RWPE2 (cell line): ENCODE measurements at regions not wholly inside any gene's neighbourhood (a gene's known extent, or its start where the extent isn't known, plus 50 kb on each side); places are given as distances from the start of the nearest gene placed in this dataset.
"Not testable (repeated sequence)": the region's sequence is repeated elsewhere in the genome, so short reads cannot be mapped to it uniquely, and the experiment has no call there.

Experiments used
- ATAC-seq: fragments of 200-7000 bp; cut with Tn5 transposase; 3 replicates; pipeline ENCODE4 v1.9.1; 2021; ENCODE audit warnings: low read depth
- DNase-seq: peaks from one replicate; pipeline ENCODE4 v3.0.0-alpha.2; 2020; ENCODE audit warnings: low spot score
- H3K27ac ChIP-seq: fragments of 450-650 bp; 2 replicates; pipeline ENCODE4 v1.5.1; 2017; ENCODE audit warnings: mild to moderate bottlenecking; ENCODE audit not compliant: poor library complexity, severe bottlenecking
- H3K27me3 ChIP-seq: fragments of 250-450 bp; sonication (Bioruptor Pico); 2 replicates; pipeline ENCODE4 v1.5.1; 2021; ENCODE audit warnings: mild to moderate bottlenecking, moderate library complexity; ENCODE audit not compliant: insufficient read depth, poor library complexity, severe bottlenecking
- H3K36me3 ChIP-seq: fragments of 250-450 bp; sonication (Bioruptor Pico); 2 replicates; pipeline ENCODE4 v1.5.1; 2020; ENCODE audit warnings: low read depth, mild to moderate bottlenecking, moderate library complexity
- H3K4me1 ChIP-seq: fragments of 250-450 bp; sonication (Bioruptor Pico); 2 replicates; pipeline ENCODE4 v1.5.1; 2021; ENCODE audit warnings: mild to moderate bottlenecking, moderate library complexity; ENCODE audit not compliant: insufficient read depth, poor library complexity, severe bottlenecking
- H3K4me3 ChIP-seq: fragments of 250-450 bp; sonication (Bioruptor Pico); 2 replicates; pipeline ENCODE4 v1.5.1; 2021; ENCODE audit warnings: mild to moderate bottlenecking, moderate library complexity; ENCODE audit not compliant: severe bottlenecking
- H3K9me3 ChIP-seq: fragments of 250-450 bp; sonication (Bioruptor Pico); 2 replicates; pipeline ENCODE4 v1.5.1; 2021; ENCODE audit warnings: mild to moderate bottlenecking, moderate library complexity; ENCODE audit not compliant: severe bottlenecking
- TF ChIP-seq, protein P1 (sequence below): fragments of 450-650 bp; IDR thresholded peaks from one replicate; pipeline ENCODE4 v1.5.1; 2017; ENCODE audit warnings: mild to moderate bottlenecking, moderate library complexity; ENCODE audit not compliant: poor library complexity, severe bottlenecking

DNA sequence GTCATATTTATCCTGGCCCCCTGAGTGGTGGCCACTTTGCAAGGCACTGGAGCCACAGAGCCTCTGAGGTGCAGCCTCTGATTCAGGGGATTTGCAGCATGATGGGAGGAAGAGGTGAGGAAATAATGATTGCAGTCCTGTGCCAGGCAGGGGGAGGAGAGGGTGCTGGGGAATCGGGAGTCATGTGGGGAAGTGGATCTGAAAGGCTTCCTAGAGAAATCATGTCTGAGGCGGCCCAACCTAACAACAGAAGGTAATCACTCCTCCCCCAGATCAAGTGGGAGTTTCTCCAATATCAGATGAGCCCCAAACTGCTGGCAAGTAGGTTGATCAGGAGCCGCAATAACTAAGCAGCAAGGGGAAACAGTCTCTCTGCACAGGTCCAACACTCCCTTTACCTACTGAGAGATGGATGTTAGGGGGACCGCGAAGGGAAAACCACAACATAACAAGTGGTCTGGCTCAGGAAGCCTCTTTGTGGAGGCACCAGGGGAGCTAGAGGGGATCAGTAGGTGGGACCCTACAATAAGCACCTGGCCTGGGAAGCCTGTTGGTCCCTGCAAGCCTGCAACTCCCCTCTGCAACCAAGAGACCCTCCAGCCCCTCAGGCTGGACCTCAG is 71.8 kb upstream of the NPAS2 start:
- no peak for ATAC-seq
- Histone ChIP-seq H3K4me3 (no peak overlapping the region), H3K27ac (no peak overlapping the region)

DNA sequence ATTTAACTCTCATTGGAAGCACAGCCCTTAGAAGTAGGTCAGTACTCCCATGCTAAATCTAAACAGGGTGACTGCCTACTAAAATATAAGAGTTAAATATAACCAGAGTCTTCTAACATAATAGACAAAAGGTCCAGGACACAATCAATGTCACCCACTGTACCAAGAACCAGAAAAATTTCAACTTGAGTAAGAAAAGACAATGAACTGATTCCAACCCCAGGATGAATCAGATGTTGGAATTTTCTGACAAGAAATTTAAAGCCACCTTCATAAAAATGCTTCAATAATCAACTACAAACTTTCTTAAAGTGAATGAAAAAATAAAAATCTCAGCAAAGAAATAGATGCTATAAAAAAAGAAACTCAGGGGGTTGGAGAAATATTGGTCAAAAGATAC is 71.3 kb upstream of the NPAS2 start:
- Histone ChIP-seq H3K9me3 (no peaks in the 10 kb centered on the region), H3K27me3 (no peaks in the 10 kb centered on the region), H3K4me1 (peaks cover 28% of the 10 kb centered on the region), H3K4me3 (no peak overlapping the region), H3K27ac (no peak overlapping the region), H3K36me3 (no peaks in the 10 kb centered on the region)
- ATAC-seq = no peak
- no peak for DNase-seq
- TF ChIP-seq, protein P1, sequence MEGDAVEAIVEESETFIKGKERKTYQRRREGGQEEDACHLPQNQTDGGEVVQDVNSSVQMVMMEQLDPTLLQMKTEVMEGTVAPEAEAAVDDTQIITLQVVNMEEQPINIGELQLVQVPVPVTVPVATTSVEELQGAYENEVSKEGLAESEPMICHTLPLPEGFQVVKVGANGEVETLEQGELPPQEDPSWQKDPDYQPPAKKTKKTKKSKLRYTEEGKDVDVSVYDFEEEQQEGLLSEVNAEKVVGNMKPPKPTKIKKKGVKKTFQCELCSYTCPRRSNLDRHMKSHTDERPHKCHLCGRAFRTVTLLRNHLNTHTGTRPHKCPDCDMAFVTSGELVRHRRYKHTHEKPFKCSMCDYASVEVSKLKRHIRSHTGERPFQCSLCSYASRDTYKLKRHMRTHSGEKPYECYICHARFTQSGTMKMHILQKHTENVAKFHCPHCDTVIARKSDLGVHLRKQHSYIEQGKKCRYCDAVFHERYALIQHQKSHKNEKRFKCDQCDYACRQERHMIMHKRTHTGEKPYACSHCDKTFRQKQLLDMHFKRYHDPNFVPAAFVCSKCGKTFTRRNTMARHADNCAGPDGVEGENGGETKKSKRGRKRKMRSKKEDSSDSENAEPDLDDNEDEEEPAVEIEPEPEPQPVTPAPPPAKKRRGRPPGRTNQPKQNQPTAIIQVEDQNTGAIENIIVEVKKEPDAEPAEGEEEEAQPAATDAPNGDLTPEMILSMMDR = no peak

More for the DNA sequence above, 71.8 kb upstream of the NPAS2 start:
- Histone ChIP-seq H3K36me3 (no peaks in the 10 kb centered on the region), H3K9me3 (no peaks in the 10 kb centered on the region), H3K4me1 (peaks cover 22% of the 10 kb centered on the region), H3K27me3 (no peaks in the 10 kb centered on the region)
- TF ChIP-seq, protein P1 = no peak
- no peak for DNase-seq

DNA sequence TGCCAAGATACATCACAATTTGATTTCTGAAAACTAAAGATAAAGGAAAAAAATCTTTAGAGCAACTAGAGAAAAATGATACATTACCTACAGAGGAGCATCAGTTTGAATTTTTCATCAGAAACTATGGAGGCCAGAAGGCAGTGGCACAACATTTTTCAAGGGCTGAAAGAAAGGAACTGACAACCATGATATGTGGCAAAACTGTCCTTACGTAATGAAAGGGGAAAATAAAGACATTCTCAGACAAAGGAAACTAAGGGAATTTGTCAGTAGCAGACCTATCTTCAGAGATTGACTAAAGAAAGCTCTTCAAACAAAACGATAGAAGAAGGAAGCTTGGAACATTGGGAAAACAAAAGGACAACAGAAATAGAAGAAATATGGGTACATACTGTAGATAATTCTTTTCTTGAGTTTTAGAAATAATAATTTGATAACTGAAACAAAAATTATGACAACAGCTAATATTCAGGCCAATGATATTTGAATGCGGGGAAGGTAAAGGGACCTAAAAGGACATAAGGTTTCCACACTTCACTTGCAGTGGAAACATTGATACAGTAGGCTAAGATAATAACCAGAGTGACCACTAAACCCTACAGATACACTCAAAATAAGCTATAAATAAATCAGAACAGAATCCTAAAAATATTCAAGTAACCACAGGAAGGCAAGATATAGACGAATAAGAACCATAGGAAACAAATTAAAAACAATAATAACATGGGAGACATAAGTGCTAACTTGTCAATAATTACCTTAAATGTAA is 70.0 kb upstream of the NPAS2 start:
- DNase-seq (no peak), ATAC-seq (no peak)
- H3K4me1 ChIP-seq = peaks cover 39% of the 10 kb centered on the region
- H3K4me3 ChIP-seq = no peak overlapping the region
- H3K36me3 ChIP-seq = no peaks in the 10 kb centered on the region
- no peaks in the 10 kb centered on the region for H3K27me3 ChIP-seq
- TF ChIP-seq, protein P1 = no peak
- no peak overlapping the region for H3K27ac ChIP-seq
- no peaks in the 10 kb centered on the region for H3K9me3 ChIP-seq

DNA sequence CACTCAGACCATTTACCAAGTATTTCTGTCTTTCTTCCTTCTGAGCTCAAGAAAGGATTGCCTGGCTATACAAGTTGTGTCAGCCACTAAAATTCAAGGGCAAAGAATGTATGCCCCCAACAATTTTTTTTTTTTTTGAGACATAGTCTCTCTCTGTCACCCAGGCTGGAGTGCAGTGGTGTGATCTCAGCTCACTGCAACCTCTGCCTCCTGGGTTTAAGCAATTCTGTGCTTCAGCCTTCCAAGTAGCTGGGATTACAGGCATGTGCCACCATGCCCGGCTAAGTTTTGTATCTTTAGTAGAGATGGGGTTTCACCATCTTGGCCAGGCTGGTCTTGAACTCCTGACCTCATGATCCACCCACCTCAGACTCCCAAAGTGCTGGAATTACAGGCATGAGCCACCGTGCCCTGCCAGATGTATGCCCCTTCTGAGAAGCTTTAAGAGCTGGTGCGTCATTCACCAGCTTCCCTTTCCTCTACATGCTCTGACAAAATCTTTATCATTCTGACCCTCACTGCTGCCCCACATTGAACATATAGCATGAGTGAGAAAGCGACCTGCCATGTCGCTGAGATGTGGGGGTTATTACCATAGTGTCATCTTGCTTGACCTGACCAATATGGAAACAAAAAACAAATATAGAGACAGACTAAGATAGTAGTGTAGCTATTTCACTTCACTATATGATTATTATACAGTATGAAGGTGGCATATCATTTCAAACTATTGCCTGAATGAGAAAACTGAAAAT is 67.9 kb upstream of the NPAS2 start:
- H3K4me3 ChIP-seq, H3K9me3 ChIP-seq, H3K36me3 ChIP-seq, H3K27me3 ChIP-seq: not testable (repeated sequence)
- DNase-seq (peak; percentile 78), ATAC-seq (peak; percentile 64)
- Histone ChIP-seq H3K4me1 (peaks cover 57% of the 10 kb centered on the region), H3K27ac (peak overlapping the region; percentile 96)

DNA sequence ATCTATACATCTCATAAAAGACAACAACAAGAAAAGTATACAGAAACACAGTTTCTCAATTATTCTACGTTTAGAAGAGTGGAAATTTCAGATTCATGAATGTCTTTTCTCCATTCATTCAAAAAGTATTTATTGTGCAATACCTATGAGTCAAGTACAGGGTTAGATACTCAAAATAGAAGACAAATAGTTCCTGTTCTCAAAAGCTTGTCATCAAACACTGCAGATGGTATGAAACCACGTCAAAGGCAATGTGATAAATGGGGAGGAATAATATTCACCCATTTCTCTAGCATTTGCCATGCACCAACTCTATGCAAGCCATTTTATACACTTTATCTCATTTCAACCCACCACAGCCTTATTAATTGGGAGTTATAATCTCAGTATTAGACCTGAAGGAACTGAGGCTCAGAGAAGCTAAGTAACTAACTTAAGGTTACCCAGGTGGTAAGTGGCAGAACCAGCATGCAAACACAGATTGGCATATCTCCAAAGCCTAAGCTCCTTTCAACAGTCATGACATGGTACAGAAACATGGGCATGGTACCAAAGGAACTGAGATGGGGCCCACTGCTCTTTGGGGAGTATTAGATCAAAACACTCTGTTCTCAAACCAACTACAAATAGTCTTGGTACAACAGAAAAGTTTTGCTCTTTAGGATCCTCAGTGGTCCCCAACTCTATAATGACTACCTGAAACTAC is 67.2 kb upstream of the NPAS2 start:
- peaks cover 58% of the 10 kb centered on the region for H3K4me1 ChIP-seq
- TF ChIP-seq, protein P1 = no peak
- H3K36me3 ChIP-seq = no peaks in the 10 kb centered on the region
- peak overlapping the region; percentile 96 for H3K27ac ChIP-seq
- no peak overlapping the region for H3K4me3 ChIP-seq
- ATAC-seq (peak; percentile 77), DNase-seq (no peak)
- H3K9me3 ChIP-seq = no peaks in the 10 kb centered on the region
- H3K27me3 ChIP-seq = no peaks in the 10 kb centered on the region
